Heart left ventricle (tissue), 16 donors: ENCODE measurements at regions not wholly inside any gene's neighbourhood (a gene's known extent, or its start where the extent isn't known, plus 50 kb on each side); places are given as distances from the start of the nearest gene placed in this dataset.

Experiments used
- ATAC-seq, 4 donors: fragments of 200-7000 bp; cut with Tn5 transposase; one replicate each; pipeline ENCODE4 v1.9.1; 2020 to 2022; ENCODE audit warnings: moderate library complexity in 4 of 4, mild to moderate bottlenecking in 3 of 4, moderate number of reproducible peaks in 1 of 4
- DNase-seq, 5 donors: peaks; one replicate each; pipeline ENCODE4 v3.0.0-alpha.2; 2020
- H3K27ac ChIP-seq, 12 donors: fragments of 200-600 bp; sonication (generic) in 4 of 12; one replicate each; pipeline versions ENCODE4 v1.5.0 to v1.8.0; 2016 to 2022; ENCODE audit warnings: mild to moderate bottlenecking in 2 of 12
- H3K27me3 ChIP-seq, 9 donors: fragments of 200-600 bp; sonication (generic) in 2 of 9; one replicate each; pipeline versions ENCODE4 v1.5.1 to v1.8.0; 2016 to 2022; ENCODE audit warnings: mild to moderate bottlenecking in 3 of 9
- H3K36me3 ChIP-seq, 9 donors: fragments of 200-600 bp; sonication (generic) in 2 of 9; one replicate each; pipeline versions ENCODE4 v1.5.0 to v1.8.0; 2018 to 2022; ENCODE audit warnings: mild to moderate bottlenecking in 2 of 9
- H3K4me1 ChIP-seq, 12 donors: fragments of 200-600 bp; sonication (generic) in 4 of 12; one replicate each; pipeline versions ENCODE4 v1.5.0 to v1.8.0; 2016 to 2022; ENCODE audit warnings: mild to moderate bottlenecking in 3 of 12
- H3K4me3 ChIP-seq, 12 donors: fragments of 200-600 bp; sonication (generic) in 4 of 12; one replicate each; pipeline versions ENCODE4 v1.5.0 to v1.8.0; 2017 to 2022; ENCODE audit warnings: mild to moderate bottlenecking in 9 of 12, moderate library complexity in 4 of 12
- H3K9me3 ChIP-seq, 12 donors: fragments of 200-600 bp; sonication (generic) in 4 of 12; one replicate each; pipeline versions ENCODE4 v1.5.0 to v1.8.0; 2016 to 2022; ENCODE audit warnings: mild to moderate bottlenecking in 1 of 12
- POLR2A ChIP-seq, 2 donors: fragments of 450-650 bp; IDR thresholded peaks; one replicate each; pipeline ENCODE4 v1.6.1; 2017; ENCODE audit warnings: antibody characterized with exemption in 2 of 2, mild to moderate bottlenecking in 2 of 2, moderate library complexity in 2 of 2
- WGBS, 4 donors: extraction: QIAGEN DNeasy Blood & Tissue Kit in 2 of 4; methylation state at CpG; one replicate each; pipeline versions ENCODE4 v1.1.5 to v1.1.7; 2013 to 2018; 5-methylcytosine and 5-hydroxymethylcytosine counted together
- intact Hi-C, 10 donors: fragments of 100-400 bp; cut with DNase I; formaldehyde crosslinking; loops; one replicate each; pipeline versions ENCODE4 v1.11.1 to v1.14.2; 2022
- TF ChIP-seq, protein P1 (sequence below), 12 donors: fragments of 200-600 bp; sonication (generic) in 4 of 12; IDR thresholded peaks; one replicate each; pipeline versions ENCODE4 v1.5.0 to v1.8.0; 2018 to 2022; ENCODE audit warnings: antibody characterized with exemption in 12 of 12, mild to moderate bottlenecking in 5 of 12
- donor health status: ischemic (EF 13 %, LVEDD 7.1; RV severe dilation, severe dysfunction).
- donor health status: healthy with polysubstance abuse.
- donor health status: DM: no; HTN: yes; CAD: no.
- donor health status: DM: no; HTN: no; CAD: no.
- donor health status: ischemic (EF 25% LVEDD 6.9; RV normal size, moderate dysfunction).
- donor health status: ischemic (EF 25% LVEDD 5.7; RV mildly dilated, moderate dysfunction).
- donor health status: healthy.
- donor health status: DM: yes; HTN: yes; CAD: no.
- donor health status: ischemic (EF 35%, LVEDD 5.7; RV mildly dilated, moderate dysfunction).
- donor health status: nonischemic (EF 11% LVEDD 7.7; RV severe dilation, severe dysfunction).
- donor health status: DM: yes; HTN: yes; CAD: no.
- donor health status: PGD.
- donor health status: ischemic (EF 29% LVEDD 5.4; RV normal size, mild dysfunction).
- donor health status: nonischemic (EF 23%, LVEDD 6.1; RV moderate dilation, normal function).

DNA sequence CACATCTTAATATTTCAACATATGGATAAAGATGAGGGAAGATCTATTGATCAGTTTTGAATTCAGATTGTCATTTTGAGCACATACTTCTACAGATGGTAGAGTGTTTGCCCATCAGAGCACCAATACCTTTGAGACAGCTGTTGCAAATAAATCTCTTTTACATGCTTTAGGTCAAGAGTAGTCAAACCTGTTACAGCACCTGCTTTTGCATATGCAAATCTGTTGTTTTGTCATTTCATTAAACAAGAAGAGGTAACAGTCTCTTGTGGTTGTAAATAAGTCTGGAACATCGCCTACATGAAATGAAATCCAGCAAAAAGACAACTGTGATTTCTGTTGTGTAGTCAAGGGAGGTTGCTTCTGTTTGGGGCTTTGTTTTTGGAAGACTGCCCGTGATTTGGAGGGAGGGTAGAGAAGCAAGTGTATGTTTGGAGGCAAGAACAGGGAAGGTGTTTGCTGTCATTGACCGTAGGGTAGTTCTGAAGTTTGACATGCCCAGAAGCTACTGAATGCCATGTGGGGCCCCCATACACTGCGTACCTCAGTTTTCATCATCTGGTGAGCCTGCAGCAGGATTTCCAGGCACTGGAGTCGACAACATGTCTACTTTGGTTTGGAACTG, 233.6 kb upstream of the PPP1R3A start:
- H3K36me3 ChIP-seq = no peaks in the 10 kb centered on the region
- H3K4me1 ChIP-seq = no peaks in the 10 kb centered on the region
- intact Hi-C loops = no loop called here
- H3K27ac ChIP-seq = no peak overlapping the region
- no peak for ATAC-seq
- TF ChIP-seq, protein P1, sequence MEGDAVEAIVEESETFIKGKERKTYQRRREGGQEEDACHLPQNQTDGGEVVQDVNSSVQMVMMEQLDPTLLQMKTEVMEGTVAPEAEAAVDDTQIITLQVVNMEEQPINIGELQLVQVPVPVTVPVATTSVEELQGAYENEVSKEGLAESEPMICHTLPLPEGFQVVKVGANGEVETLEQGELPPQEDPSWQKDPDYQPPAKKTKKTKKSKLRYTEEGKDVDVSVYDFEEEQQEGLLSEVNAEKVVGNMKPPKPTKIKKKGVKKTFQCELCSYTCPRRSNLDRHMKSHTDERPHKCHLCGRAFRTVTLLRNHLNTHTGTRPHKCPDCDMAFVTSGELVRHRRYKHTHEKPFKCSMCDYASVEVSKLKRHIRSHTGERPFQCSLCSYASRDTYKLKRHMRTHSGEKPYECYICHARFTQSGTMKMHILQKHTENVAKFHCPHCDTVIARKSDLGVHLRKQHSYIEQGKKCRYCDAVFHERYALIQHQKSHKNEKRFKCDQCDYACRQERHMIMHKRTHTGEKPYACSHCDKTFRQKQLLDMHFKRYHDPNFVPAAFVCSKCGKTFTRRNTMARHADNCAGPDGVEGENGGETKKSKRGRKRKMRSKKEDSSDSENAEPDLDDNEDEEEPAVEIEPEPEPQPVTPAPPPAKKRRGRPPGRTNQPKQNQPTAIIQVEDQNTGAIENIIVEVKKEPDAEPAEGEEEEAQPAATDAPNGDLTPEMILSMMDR (IDR thresholded peaks at IDR 0.05) = no peak
- no peak for TF ChIP-seq POLR2A (IDR thresholded peaks at IDR 0.05)
- no peak overlapping the region for H3K4me3 ChIP-seq
- no peaks in the 10 kb centered on the region for H3K27me3 ChIP-seq
- no peak for DNase-seq
- no peaks in the 10 kb centered on the region for H3K9me3 ChIP-seq
- 52 to 69% (median 55%) methylated on average over 5 of the region's 5 CpGs for WGBS, 4 donors

DNA sequence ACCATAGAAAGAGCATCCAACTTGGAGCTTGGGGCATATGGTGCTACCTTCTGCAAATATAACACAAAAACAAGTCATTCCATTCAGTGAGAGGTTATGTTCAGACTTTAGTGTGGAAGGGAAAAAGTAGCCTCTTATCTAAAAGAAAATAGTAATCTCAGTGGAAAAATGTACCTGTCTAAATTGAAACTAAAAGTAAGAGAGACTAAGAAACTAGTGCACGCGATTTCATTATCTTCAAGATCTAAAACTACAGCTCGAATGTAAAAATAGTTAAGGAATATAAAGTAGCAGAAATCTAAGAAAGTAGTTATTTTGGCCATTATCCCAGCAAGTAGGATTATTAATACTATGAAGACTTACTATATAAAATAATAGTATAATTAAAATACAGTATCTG, 233.0 kb upstream of the PPP1R3A start:
- no peak for TF ChIP-seq POLR2A (IDR thresholded peaks at IDR 0.05)
- TF ChIP-seq, protein P1 (IDR thresholded peaks at IDR 0.05) = no peak
- no peak for ATAC-seq
- H3K36me3 ChIP-seq = no peaks in the 10 kb centered on the region
- no peak for DNase-seq
- H3K27me3 ChIP-seq = no peaks in the 10 kb centered on the region
- H3K27ac ChIP-seq = no peak overlapping the region
- intact Hi-C loops = no loop called here
- no peaks in the 10 kb centered on the region for H3K4me1 ChIP-seq
- 64 to 79% (median 74%) methylated on average over 3 of the region's 3 CpGs for WGBS, 4 donors
- H3K4me3 ChIP-seq = no peak overlapping the region
- H3K9me3 ChIP-seq = no peaks in the 10 kb centered on the region

DNA sequence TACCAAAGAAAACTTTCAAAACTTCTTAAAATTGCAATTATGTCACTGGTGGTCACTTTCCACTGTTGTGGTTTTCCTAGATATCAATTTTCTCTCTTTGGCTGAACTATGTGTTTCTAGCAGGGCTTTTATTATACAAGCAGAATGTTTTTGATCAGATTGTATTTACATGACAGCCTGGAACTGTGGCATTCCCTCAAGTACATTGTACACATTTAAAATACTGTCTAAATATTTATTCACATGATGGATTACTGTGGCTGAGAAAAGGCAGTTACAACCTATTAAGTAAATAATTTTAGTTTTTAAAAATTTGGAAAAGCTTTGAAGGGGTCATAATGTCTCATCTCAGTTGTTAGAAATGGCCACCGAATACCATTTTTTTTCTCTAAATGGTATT, 231.9 kb upstream of the PPP1R3A start:
- TF ChIP-seq, protein P1 (IDR thresholded peaks at IDR 0.05) = no peak
- no peak for TF ChIP-seq POLR2A (IDR thresholded peaks at IDR 0.05)
- 88 to 93% (median 91%) methylated on average over 1 of the region's 1 CpG for WGBS, 4 donors
- Histone ChIP-seq H3K27ac (no peak overlapping the region), H3K9me3 (no peaks in the 10 kb centered on the region), H3K4me1 (no peaks in the 10 kb centered on the region), H3K4me3 (no peak overlapping the region), H3K36me3 (no peaks in the 10 kb centered on the region), H3K27me3 (no peaks in the 10 kb centered on the region)
- intact Hi-C loops = no loop called here
- ATAC-seq (no peak), DNase-seq (no peak)

DNA sequence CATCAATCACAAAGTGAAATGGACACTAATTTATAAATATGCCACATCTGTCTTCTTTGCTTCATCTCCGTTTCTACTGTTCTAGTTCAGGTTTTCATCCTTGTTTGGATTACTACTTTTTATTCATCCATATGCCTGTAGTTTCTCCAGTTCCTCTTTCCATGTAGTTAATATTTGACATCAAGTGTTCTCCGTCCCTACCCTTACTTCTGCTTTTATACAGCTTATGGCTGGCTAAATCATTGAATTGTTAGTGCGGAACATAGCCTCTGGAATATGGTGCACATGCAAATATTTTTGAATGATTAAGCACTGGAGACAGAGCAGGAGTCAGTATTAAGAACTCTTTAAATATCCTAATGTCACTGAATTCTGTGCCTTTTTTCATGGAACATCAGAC, 230.0 kb upstream of the PPP1R3A start:
- 83 to 86% (median 84%) methylated on average over 3 of the region's 3 CpGs for WGBS, 4 donors
- intact Hi-C loops = no loop called here
- no peak for ATAC-seq

DNA sequence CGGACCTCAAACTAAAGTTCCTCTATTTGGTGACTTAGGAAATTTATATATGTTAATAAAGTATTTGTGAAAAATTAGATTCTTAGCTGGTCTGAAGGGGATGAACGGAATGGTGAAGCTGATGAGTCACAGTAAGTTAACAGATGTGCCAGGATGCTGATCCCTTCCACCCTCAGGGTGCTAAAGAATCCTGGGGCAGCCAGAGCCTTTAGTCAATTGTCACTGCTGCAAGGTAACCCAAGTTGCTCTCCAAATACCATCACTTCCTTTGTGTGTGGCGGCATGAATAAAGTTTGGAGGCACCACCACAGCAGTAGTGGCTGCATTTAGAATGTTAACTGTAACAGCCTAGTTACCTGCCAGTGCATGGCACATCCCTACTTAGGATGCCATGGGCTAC, 222.6 kb upstream of the PPP1R3A start:
- no peak for TF ChIP-seq POLR2A (IDR thresholded peaks at IDR 0.05)
- TF ChIP-seq, protein P1 (IDR thresholded peaks at IDR 0.05) = no peak
- intact Hi-C loops = no loop called here
- WGBS, 4 donors = 67 to 71% (median 68%) methylated on average over 3 of the region's 3 CpGs
- Histone ChIP-seq H3K27ac (no peak overlapping the region), H3K4me1 (no peaks in the 10 kb centered on the region), H3K36me3 (no peaks in the 10 kb centered on the region), H3K9me3 (no peaks in the 10 kb centered on the region), H3K27me3 (no peaks in the 10 kb centered on the region), H3K4me3 (no peak overlapping the region)
- DNase-seq = no peak
- ATAC-seq = no peak

More for the DNA sequence above, 230.0 kb upstream of the PPP1R3A start:
- no peak for DNase-seq
- no peaks in the 10 kb centered on the region for H3K27me3 ChIP-seq
- no peaks in the 10 kb centered on the region for H3K4me1 ChIP-seq
- H3K4me3 ChIP-seq = no peak overlapping the region
- TF ChIP-seq POLR2A (IDR thresholded peaks at IDR 0.05) = no peak
- H3K9me3 ChIP-seq = no peaks in the 10 kb centered on the region
- no peak overlapping the region for H3K27ac ChIP-seq
- no peaks in the 10 kb centered on the region for H3K36me3 ChIP-seq
